Neural cell (in vitro differentiated cells): ENCODE measurements at regions not wholly inside any gene's neighbourhood (a gene's known extent, or its start where the extent isn't known, plus 50 kb on each side); places are given as distances from the start of the nearest gene placed in this dataset.

Experiments
- H2AFZ ChIP-seq: fragments of 200-600, 300-800 bp; sonication (generic), shearing (Covaris generic); 2 replicates; pipeline ENCODE4 v1.6.0; 2014; ENCODE audit warnings: low read depth, mild to moderate bottlenecking, antibody characterized with exemption, low read length, moderate library complexity
- H3F3A ChIP-seq: fragments of 200-600 bp; shearing (Covaris generic); 2 replicates; pipeline ENCODE4 v1.6.1; 2016; ENCODE audit warnings: mild to moderate bottlenecking, moderate library complexity, mixed read lengths, antibody characterized with exemption, low read length; ENCODE audit not compliant: insufficient read depth, poor library complexity, severe bottlenecking
- H3K27ac ChIP-seq: fragments of 200-600, 300-800 bp; sonication (generic), shearing (Covaris generic); 2 replicates; pipeline ENCODE4 v1.5.1; 2014; ENCODE audit warnings: mild to moderate bottlenecking, low read length, moderate library complexity
- H3K27me3 ChIP-seq: fragments of 300-800, 200-600 bp; sonication (generic), shearing (Covaris generic); 2 replicates; pipeline ENCODE4 v1.6.0; 2014; ENCODE audit warnings: mild to moderate bottlenecking, low read depth, low read length, moderate library complexity; ENCODE audit not compliant: insufficient read depth
- H3K36me3 ChIP-seq: fragments of 300-800, 200-600 bp; sonication (generic), shearing (Covaris generic); 2 replicates; pipeline ENCODE4 v1.5.1; 2014; ENCODE audit warnings: mild to moderate bottlenecking, antibody characterized with exemption, low read length, moderate library complexity; ENCODE audit not compliant: insufficient read depth
- H3K4me2 ChIP-seq: fragments of 300-800, 200-600 bp; sonication (generic), shearing (Covaris generic); 2 replicates; pipeline ENCODE4 v1.6.0; 2014; ENCODE audit warnings: mild to moderate bottlenecking, low read length
- H3K4me3 ChIP-seq: fragments of 300-800, 200-600 bp; sonication (generic), shearing (Covaris generic); 2 replicates; pipeline ENCODE4 v1.5.1; 2014; ENCODE audit warnings: mild to moderate bottlenecking, low read length, moderate library complexity
- H3K79me2 ChIP-seq: fragments of 200-600 bp; shearing (Covaris generic); replicated peaks from 2 replicates; pipeline ENCODE4 v1.6.0; 2014; ENCODE audit warnings: mild to moderate bottlenecking, low read length, moderate library complexity; ENCODE audit not compliant: insufficient read depth
- H3K9ac ChIP-seq: fragments of 300-800, 200-600 bp; sonication (generic), shearing (Covaris generic); 2 replicates; pipeline ENCODE4 v1.6.1; 2016; ENCODE audit warnings: mild to moderate bottlenecking, low read length, mixed read lengths
- H3K9me2 ChIP-seq: fragments of 200-600 bp; shearing (Covaris generic); 2 replicates; pipeline ENCODE4 v1.6.1; 2016; ENCODE audit warnings: mild to moderate bottlenecking, low read length, mixed read lengths; ENCODE audit not compliant: insufficient read depth
- H3K9me3 ChIP-seq: fragments of 200-600, 300-800 bp; sonication (generic), shearing (Covaris generic); 2 replicates; pipeline ENCODE4 v1.6.1; 2016; ENCODE audit warnings: mild to moderate bottlenecking, mixed run types, low read length, moderate library complexity, mixed read lengths
- H4K20me1 ChIP-seq: fragments of 200-600 bp; shearing (Covaris generic); 2 replicates; pipeline ENCODE4 v1.6.1; 2016; ENCODE audit warnings: mild to moderate bottlenecking, mixed run types; ENCODE audit not compliant: insufficient read depth
- CTCF ChIP-seq: fragments of 450-650 bp; IDR thresholded peaks from 2 replicates; pipeline ENCODE4 v1.5.1; 2014; ENCODE audit warnings: antibody characterized with exemption, mild to moderate bottlenecking, moderate library complexity; ENCODE audit not compliant: poor library complexity, severe bottlenecking
- EP300 ChIP-seq: fragments of 450-650 bp; conservative IDR thresholded peaks from 2 replicates; pipeline ENCODE4 v1.6.1; 2014; ENCODE audit warnings: antibody characterized with exemption, mild to moderate bottlenecking, moderate library complexity; ENCODE audit not compliant: poor library complexity, severe bottlenecking
- EZH2 ChIP-seq: fragments of 200-600, 300-800 bp; shearing (Covaris generic), sonication (generic); IDR thresholded peaks from 2 replicates; pipeline ENCODE4 v1.6.1; 2014; ENCODE audit warnings: antibody characterized with exemption, low read length, borderline replicate concordance, mild to moderate bottlenecking; ENCODE audit not compliant: insufficient read depth, poor library complexity, severe bottlenecking
- MXI1 ChIP-seq: fragments of 450-650 bp; conservative IDR thresholded peaks from 2 replicates; pipeline ENCODE4 v1.6.1; 2014; ENCODE audit warnings: antibody characterized with exemption, mild to moderate bottlenecking; ENCODE audit not compliant: poor library complexity, severe bottlenecking
- POLR2AphosphoS5 ChIP-seq: IDR thresholded peaks from 2 replicates; pipeline ENCODE4 v1.6.1; 2012
- RAD21 ChIP-seq: fragments of 450-650 bp; conservative IDR thresholded peaks from 2 replicates; pipeline ENCODE4 v1.6.1; 2014; ENCODE audit warnings: antibody characterized with exemption, mild to moderate bottlenecking, moderate library complexity
- REST ChIP-seq: IDR thresholded peaks from 2 replicates; pipeline ENCODE4 v1.6.1; 2012; ENCODE audit warnings: borderline replicate concordance
- SMC3 ChIP-seq: fragments of 450-650 bp; conservative IDR thresholded peaks from 2 replicates; pipeline ENCODE4 v1.6.1; 2014; ENCODE audit warnings: antibody characterized with exemption, mild to moderate bottlenecking, moderate library complexity; ENCODE audit not compliant: poor library complexity
- TAF1 ChIP-seq: IDR thresholded peaks from 2 replicates; pipeline ENCODE4 v1.6.1; 2012; ENCODE audit warnings: low read depth

- H2AFZ ChIP-seq: no peak overlapping the region
- no peak overlapping the region for H3K27ac ChIP-seq
- no peak overlapping the region for H3K9ac ChIP-seq
- H3K4me3 ChIP-seq: no peak overlapping the region
- no peaks in the 10 kb centered on the region for H3K36me3 ChIP-seq
- no peaks in the 10 kb centered on the region for H3F3A ChIP-seq
- no peaks in the 10 kb centered on the region for H3K9me2 ChIP-seq
- no peak overlapping the region for H3K4me2 ChIP-seq
- H3K79me2 ChIP-seq: no peaks in the 10 kb centered on the region
- no peaks in the 10 kb centered on the region for H4K20me1 ChIP-seq
- no peaks in the 10 kb centered on the region for H3K27me3 ChIP-seq
- no peaks in the 10 kb centered on the region for H3K9me3 ChIP-seq
- TF ChIP-seq CTCF (no peak), MXI1 (no peak), POLR2AphosphoS5 (no peak), TAF1 (no peak), SMC3 (no peak)
These were observed 58.6 kb upstream of the RANBP3L start for GRCh38 chr5:36360307-36360706.

GRCh38 chr5:36363101-36363500 lies 61.4 kb upstream of the RANBP3L start:
- Histone ChIP-seq H4K20me1 (no peaks in the 10 kb centered on the region), H3K9me2 (no peaks in the 10 kb centered on the region), H3K4me3 (no peak overlapping the region), H3K9ac (no peak overlapping the region), H3F3A (no peaks in the 10 kb centered on the region), H3K36me3 (no peaks in the 10 kb centered on the region), H3K4me2 (no peak overlapping the region), H3K27ac (no peak overlapping the region), H2AFZ (no peak overlapping the region), H3K9me3 (no peaks in the 10 kb centered on the region), H3K79me2 (no peaks in the 10 kb centered on the region), H3K27me3 (no peaks in the 10 kb centered on the region)
- no peak for TF ChIP-seq TAF1
- no peak for TF ChIP-seq RAD21
- TF ChIP-seq CTCF: no peak
- TF ChIP-seq MXI1: no peak
- TF ChIP-seq EP300: no peak
- TF ChIP-seq EZH2: no peak
- TF ChIP-seq POLR2AphosphoS5: no peak
- TF ChIP-seq SMC3: no peak
- TF ChIP-seq REST: no peak
